NCI-H1694 (cell line): ENCODE measurements at regions not wholly inside any gene's neighbourhood (a gene's known extent, or its start where the extent isn't known, plus 50 kb on each side); places are given as distances from the start of the nearest gene placed in this dataset.
"Not testable (repeated sequence)": the region's sequence is repeated elsewhere in the genome, so short reads cannot be mapped to it uniquely, and the experiment has no call there.

ENCODE experiments used
- DNase-seq: peaks from one replicate; lab custom pipeline; 2025; lab: John Stamatoyannopoulos, UW

GRCh38 chr4:61003301-61003700 is 196.8 kb upstream of the ADGRL3 start:
- DNase-seq = no peak

GRCh38 chr4:61004651-61005170 is 195.4 kb upstream of the ADGRL3 start:
- DNase-seq = no peak

GRCh38 chr4:61011051-61011450 is 189.1 kb upstream of the ADGRL3 start:
- no peak for DNase-seq

- not testable (repeated sequence) for DNase-seq
Observed at GRCh38 chr4:61011936-61012335, 188.2 kb upstream of the ADGRL3 start.

- no peak for DNase-seq
Observed at GRCh38 chr4:61024610-61025009, 175.5 kb upstream of the ADGRL3 start.

GRCh38 chr4:61027939-61028338 is 172.2 kb upstream of the ADGRL3 start:
- DNase-seq = no peak

- DNase-seq = no peak
Observed at GRCh38 chr4:61036071-61036684, 163.9 kb upstream of the ADGRL3 start.

GRCh38 chr4:61041527-61041926 is 158.6 kb upstream of the ADGRL3 start:
- DNase-seq = no peak

GRCh38 chr4:61044837-61045236 is 155.3 kb upstream of the ADGRL3 start:
- no peak for DNase-seq

- no peak for DNase-seq
Observed at GRCh38 chr4:61049018-61049417, 151.1 kb upstream of the ADGRL3 start.

GRCh38 chr4:61067381-61067780 is 132.7 kb upstream of the ADGRL3 start:
- no peak for DNase-seq

- DNase-seq = no peak
Observed at GRCh38 chr4:61068060-61068459, 132.1 kb upstream of the ADGRL3 start.

GRCh38 chr4:61068745-61069144 is 131.4 kb upstream of the ADGRL3 start:
- no peak for DNase-seq

GRCh38 chr4:61070269-61070668 is 129.9 kb upstream of the ADGRL3 start:
- DNase-seq = no peak

GRCh38 chr4:61079427-61079826 is 120.7 kb upstream of the ADGRL3 start:
- no peak for DNase-seq

GRCh38 chr4:61079976-61080375 is 120.2 kb upstream of the ADGRL3 start:
- DNase-seq = no peak

- no peak for DNase-seq
Observed at GRCh38 chr4:61085534-61085933, 114.6 kb upstream of the ADGRL3 start.

- DNase-seq = no peak
Observed at GRCh38 chr4:61086357-61086756, 113.8 kb upstream of the ADGRL3 start.

GRCh38 chr4:61086979-61087378 is 113.1 kb upstream of the ADGRL3 start:
- DNase-seq = no peak

- DNase-seq = no peak
Observed at GRCh38 chr4:61094854-61095598, 105.1 kb upstream of the ADGRL3 start.

GRCh38 chr4:61128682-61129081 is 71.4 kb upstream of the ADGRL3 start:
- no peak for DNase-seq

- DNase-seq = no peak
Observed at GRCh38 chr4:61129971-61130370, 70.2 kb upstream of the ADGRL3 start.

- DNase-seq = no peak
Observed at GRCh38 chr4:61143461-61143860, 56.7 kb upstream of the ADGRL3 start.

GRCh38 chr4:61149278-61149677 is 50.8 kb upstream of the ADGRL3 start:
- no peak for DNase-seq
